Erythroblast (primary cell): ENCODE measurements at regions not wholly inside any gene's neighbourhood (a gene's known extent, or its start where the extent isn't known, plus 50 kb on each side); places are given as distances from the start of the nearest gene placed in this dataset.

Experiments used
- GATA1 ChIP-seq: IDR thresholded peaks from 2 replicates; pipeline ENCODE4 v1.6.1; 2011; ENCODE audit warnings: low read depth, mild to moderate bottlenecking, control low read depth, low read length, moderate library complexity
- POLR2A ChIP-seq: IDR thresholded peaks from 2 replicates; pipeline ENCODE4 v1.6.1; 2011; ENCODE audit warnings: mild to moderate bottlenecking, low read length

- TF ChIP-seq POLR2A (no peak), GATA1 (no peak)
These were observed 139.0 kb downstream of the FAM114A2 start for GRCh38 chr5:153899746-153900145.
